NCI-H1105 treated with DMSO at 0.1 percent for 48 hours (cell line): ENCODE measurements at regions not wholly inside any gene's neighbourhood (a gene's known extent, or its start where the extent isn't known, plus 50 kb on each side); places are given as distances from the start of the nearest gene placed in this dataset.

Source experiments
- DNase-seq: peaks from one replicate; lab custom pipeline; 2025; lab: John Stamatoyannopoulos, UW

DNA sequence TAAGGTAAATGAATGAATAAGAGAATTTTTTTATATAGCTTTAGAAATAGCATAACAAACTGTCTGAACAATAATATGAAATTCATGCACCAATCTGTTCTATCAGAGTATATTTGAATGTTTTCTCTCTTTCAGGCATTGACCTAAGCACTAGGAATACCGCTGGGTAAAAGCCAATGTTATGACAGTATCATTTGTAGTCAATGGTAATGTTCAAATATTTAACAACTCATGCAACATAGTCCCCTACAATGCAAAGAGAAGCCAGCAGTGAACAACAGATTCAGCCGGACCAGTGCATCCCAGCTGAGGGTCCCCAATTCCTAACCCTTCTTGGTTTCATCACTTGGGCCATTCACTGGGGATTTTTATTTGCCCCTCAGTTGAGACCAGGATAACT, 52.6 kb upstream of the MYCBP2 start:
- DNase-seq, result no peak

DNA sequence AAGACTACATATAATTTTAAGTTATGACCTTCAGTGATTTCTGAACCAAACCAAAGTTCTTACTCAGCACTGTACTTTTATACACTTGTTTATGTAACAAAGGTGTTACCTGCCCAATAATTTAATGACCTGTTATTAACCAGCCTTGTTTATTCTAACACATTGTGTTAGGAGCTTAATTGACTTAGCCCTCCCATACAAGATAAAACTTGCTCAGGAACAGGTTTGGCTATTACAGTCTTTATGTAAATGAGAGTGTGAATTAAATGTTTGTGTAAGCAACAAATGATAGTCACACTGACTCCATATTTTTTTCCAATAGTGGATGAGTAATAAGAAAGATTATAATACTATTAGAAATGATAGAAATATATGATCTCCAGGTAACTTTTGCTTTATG, 51.8 kb upstream of the MYCBP2 start:
- peak; percentile 4 for DNase-seq

GRCh38 chr13:77377016-77377415, 50.1 kb upstream of the MYCBP2 start:
- no peak for DNase-seq
